A673 (cell line): ENCODE measurements at regions not wholly inside any gene's neighbourhood (a gene's known extent, or its start where the extent isn't known, plus 50 kb on each side); places are given as distances from the start of the nearest gene placed in this dataset.

ENCODE experiments used
- BruUV-seq: library from RNA; stranded (reverse); fragments of 400-500 nt; replicated peaks from 2 replicates; lab custom pipeline; 2021; lab: Mats Ljungman, UMichigan
- CTCF ChIA-PET: fragments of 300-600 bp; sonication (Branson Sonifier 250); formaldehyde crosslinking; loops from one replicate; lab custom pipeline; 2022; ENCODE audit warnings: antibody characterized with exemption; lab: Charles Lee
- POLR2A ChIA-PET: fragments of 300-600 bp; sonication (Branson Sonifier 250); formaldehyde crosslinking; loops from one replicate; lab custom pipeline; 2022; ENCODE audit warnings: antibody characterized with exemption; ENCODE audit not compliant: low non-redundant PET; lab: Charles Lee
- DNase-seq: peaks from one replicate; pipeline ENCODE4 v3.0.0-alpha.2; 2015; ENCODE audit warnings: low spot score
- H3K27ac ChIP-seq: fragments of 200-600 bp; sonication (generic); 2 replicates; pipeline ENCODE4 v1.5.1; 2016; ENCODE audit warnings: mixed run types, low read depth, mild to moderate bottlenecking, mixed read lengths, antibody characterized with exemption, low read length; ENCODE audit not compliant: poor library complexity, severe bottlenecking
- H3K27me3 ChIP-seq: fragments of 200-600 bp; sonication (generic); replicated peaks from 2 replicates; pipeline ENCODE4 v1.6.1; 2017; ENCODE audit warnings: mixed run types, low read depth, mild to moderate bottlenecking, mixed read lengths, antibody characterized with exemption, low read length; ENCODE audit not compliant: insufficient read depth, poor library complexity
- H3K36me3 ChIP-seq: fragments of 200-600 bp; sonication (generic); 2 replicates; pipeline ENCODE4 v1.6.1; 2016; ENCODE audit warnings: mixed run types, mild to moderate bottlenecking, mixed read lengths, antibody characterized with exemption, low read length; ENCODE audit not compliant: insufficient read depth, poor library complexity, severe bottlenecking
- H3K4me1 ChIP-seq: fragments of 200-600 bp; sonication (generic); 2 replicates; pipeline ENCODE4 v1.6.1; 2017; ENCODE audit warnings: mixed run types, mild to moderate bottlenecking, mixed read lengths, antibody characterized with exemption, low read length; ENCODE audit not compliant: insufficient read depth, poor library complexity, severe bottlenecking
- H3K4me3 ChIP-seq: fragments of 200-600 bp; sonication (generic); 2 replicates; pipeline ENCODE4 v1.5.1; 2016; ENCODE audit warnings: low read depth, mixed run types, mild to moderate bottlenecking, mixed read lengths, low read length; ENCODE audit not compliant: poor library complexity, severe bottlenecking
- H3K9me3 ChIP-seq: fragments of 200-600 bp; sonication (generic); 2 replicates; pipeline ENCODE4 v1.6.1; 2016; ENCODE audit warnings: mixed run types, low read depth, mild to moderate bottlenecking, mixed read lengths, antibody characterized with exemption, low read length; ENCODE audit not compliant: poor library complexity, severe bottlenecking
- EZH2 ChIP-seq: fragments of 200-600 bp; sonication (generic); IDR thresholded peaks from 2 replicates; pipeline ENCODE4 v1.6.1; 2017; ENCODE audit warnings: borderline replicate concordance, low read depth, mild to moderate bottlenecking, mixed read lengths, antibody characterized with exemption, low read length; ENCODE audit not compliant: poor library complexity, severe bottlenecking
- intact Hi-C: fragments of 100-400 bp; cut with micrococcal nuclease; formaldehyde crosslinking; loops from one replicate; pipeline ENCODE4 v1.10.0; 2022; ENCODE audit not compliant: unreplicated experiment
- TF ChIP-seq, protein P1 (sequence below): fragments of 300-800, 200-600 bp; sonication (generic); conservative IDR thresholded peaks from 2 replicates; pipeline ENCODE4 v1.5.1; 2017; ENCODE audit warnings: low read depth, mild to moderate bottlenecking, antibody characterized with exemption, low read length, moderate library complexity, mixed read lengths

DNA sequence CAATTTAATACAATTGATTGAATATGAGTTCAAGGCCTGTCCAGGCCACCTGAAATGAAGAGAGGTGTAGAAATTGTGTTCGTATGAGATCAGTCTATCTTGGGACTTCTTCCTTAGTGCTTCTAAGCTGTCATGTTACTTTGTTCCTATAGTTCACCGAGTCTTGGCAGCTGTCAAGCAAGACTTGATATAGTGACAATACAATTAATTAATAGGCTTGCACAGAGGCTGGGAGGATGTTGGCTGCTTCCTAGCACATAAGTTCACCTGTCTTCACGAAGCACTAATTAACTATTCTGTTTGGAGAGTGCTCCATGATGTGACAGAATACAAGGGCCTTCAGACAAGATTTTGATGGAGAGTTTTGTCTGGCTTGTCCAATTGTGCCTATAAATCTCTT is 103.7 kb upstream of the CD96 start:
- POLR2A ChIA-PET, result no interaction called here
- H3K27me3 ChIP-seq, result no peaks in the 10 kb centered on the region
- no peaks in the 10 kb centered on the region for H3K4me1 ChIP-seq
- H3K36me3 ChIP-seq, result no peaks in the 10 kb centered on the region
- BruUV-seq, result no TSS peak
- no peak for TF ChIP-seq EZH2
- TF ChIP-seq, protein P1, sequence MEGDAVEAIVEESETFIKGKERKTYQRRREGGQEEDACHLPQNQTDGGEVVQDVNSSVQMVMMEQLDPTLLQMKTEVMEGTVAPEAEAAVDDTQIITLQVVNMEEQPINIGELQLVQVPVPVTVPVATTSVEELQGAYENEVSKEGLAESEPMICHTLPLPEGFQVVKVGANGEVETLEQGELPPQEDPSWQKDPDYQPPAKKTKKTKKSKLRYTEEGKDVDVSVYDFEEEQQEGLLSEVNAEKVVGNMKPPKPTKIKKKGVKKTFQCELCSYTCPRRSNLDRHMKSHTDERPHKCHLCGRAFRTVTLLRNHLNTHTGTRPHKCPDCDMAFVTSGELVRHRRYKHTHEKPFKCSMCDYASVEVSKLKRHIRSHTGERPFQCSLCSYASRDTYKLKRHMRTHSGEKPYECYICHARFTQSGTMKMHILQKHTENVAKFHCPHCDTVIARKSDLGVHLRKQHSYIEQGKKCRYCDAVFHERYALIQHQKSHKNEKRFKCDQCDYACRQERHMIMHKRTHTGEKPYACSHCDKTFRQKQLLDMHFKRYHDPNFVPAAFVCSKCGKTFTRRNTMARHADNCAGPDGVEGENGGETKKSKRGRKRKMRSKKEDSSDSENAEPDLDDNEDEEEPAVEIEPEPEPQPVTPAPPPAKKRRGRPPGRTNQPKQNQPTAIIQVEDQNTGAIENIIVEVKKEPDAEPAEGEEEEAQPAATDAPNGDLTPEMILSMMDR, result no peak
- no peak for DNase-seq
- H3K4me3 ChIP-seq, result no peak overlapping the region
- CTCF ChIA-PET, result no interaction called here
- intact Hi-C loops, result no loop called here
- no peaks in the 10 kb centered on the region for H3K9me3 ChIP-seq
- no peak overlapping the region for H3K27ac ChIP-seq

DNA sequence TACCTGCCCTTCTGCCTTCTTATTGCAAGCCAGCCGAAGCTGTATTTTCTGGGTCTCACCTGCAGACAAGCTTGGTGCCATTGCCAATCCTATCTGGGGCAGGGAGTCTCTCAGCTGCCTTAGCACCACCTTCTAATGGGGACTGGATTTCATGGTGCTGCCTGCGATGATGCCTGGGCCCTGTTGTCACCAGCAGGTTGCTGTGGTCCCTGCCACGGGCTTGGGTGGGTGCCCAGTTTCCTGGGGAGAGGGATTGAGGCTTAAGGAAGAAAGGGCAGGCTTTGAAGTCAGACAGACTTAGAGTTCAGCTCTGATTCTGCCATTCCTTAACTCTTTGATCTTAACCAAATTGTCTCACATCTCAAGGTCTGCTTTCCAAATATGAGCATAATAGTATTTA is 87.4 kb upstream of the CD96 start:
- no TSS peak for BruUV-seq
- CTCF ChIA-PET, result no interaction called here

DNA sequence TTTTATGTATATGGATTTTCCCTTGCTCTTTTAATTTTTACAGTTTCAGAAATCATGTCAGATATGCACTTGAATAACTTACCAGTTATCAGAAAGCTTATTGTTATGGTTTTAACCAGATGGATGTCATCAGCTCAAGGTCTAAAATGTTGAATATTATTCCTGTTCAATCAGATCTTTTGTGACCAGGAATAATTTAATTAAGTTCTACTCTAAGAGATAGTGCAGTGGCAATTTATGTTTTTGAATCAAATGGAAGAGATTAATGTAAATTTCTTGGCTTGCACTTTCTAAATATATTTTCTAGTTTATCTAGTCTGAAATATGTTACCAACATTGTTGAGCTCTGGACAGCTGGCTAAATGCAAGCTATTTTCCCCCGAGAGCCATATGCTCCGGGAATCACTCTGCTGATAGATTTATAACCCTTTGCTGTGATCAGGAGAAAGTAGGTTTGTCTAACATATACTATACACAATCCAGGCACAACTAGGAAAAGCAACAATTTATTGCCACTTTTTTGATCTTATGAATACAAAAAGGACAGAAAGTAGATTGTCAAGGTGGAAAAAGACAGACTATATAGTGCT is 76.8 kb upstream of the CD96 start:
- Histone ChIP-seq H3K27me3 (no peaks in the 10 kb centered on the region), H3K4me1 (no peaks in the 10 kb centered on the region), H3K4me3 (no peak overlapping the region), H3K36me3 (no peaks in the 10 kb centered on the region), H3K27ac (no peak overlapping the region), H3K9me3 (no peaks in the 10 kb centered on the region)
- DNase-seq, result peak; percentile 1
- ChIA-PET POLR2A (no interaction called here), CTCF (no interaction called here)
- BruUV-seq, result no TSS peak
- TF ChIP-seq, protein P1, result no peak
- TF ChIP-seq EZH2, result no peak
- intact Hi-C loops, result no loop called here

More for the DNA sequence above, 87.4 kb upstream of the CD96 start:
- Histone ChIP-seq H3K27ac (no peak overlapping the region), H3K9me3 (no peaks in the 10 kb centered on the region), H3K27me3 (no peaks in the 10 kb centered on the region), H3K4me3 (no peak overlapping the region), H3K36me3 (no peaks in the 10 kb centered on the region), H3K4me1 (no peaks in the 10 kb centered on the region)
- DNase-seq, result no peak
- TF ChIP-seq, protein P1, result no peak
- no peak for TF ChIP-seq EZH2
- intact Hi-C loops, result no loop called here
- POLR2A ChIA-PET, result no interaction called here
